Naive B cell (primary cell): ENCODE measurements at regions not wholly inside any gene's neighbourhood (a gene's known extent, or its start where the extent isn't known, plus 50 kb on each side); places are given as distances from the start of the nearest gene placed in this dataset.
A peak's percentile ranks its signal among the peaks of the same experiment; 100 is the strongest.

Source experiments
- ATAC-seq, 2 donors: fragments of 150-1000 bp; cut with Tn5 transposase; 2 replicates each; pipeline ENCODE4 v1.10.0; 2021; ENCODE audit warnings: low read depth in 2 of 2, mild to moderate bottlenecking in 2 of 2, moderate library complexity in 2 of 2
- DNase-seq: peaks from one replicate; pipeline ENCODE4 v3.0.0; 2022
- H3K27ac Mint-ChIP-seq, 6 donors: one replicate each; pipeline ENCODE4 v1.8.0; 2020 to 2022; ENCODE audit warnings: mild to moderate bottlenecking in 6 of 6, mixed read lengths in 6 of 6, moderate library complexity in 5 of 6, inconsistent platforms in 2 of 6
- H3K27me3 Mint-ChIP-seq, 3 donors: one replicate each; pipeline ENCODE4 v1.8.0; 2021 to 2022; ENCODE audit warnings: mixed read lengths in 3 of 3, mild to moderate bottlenecking in 1 of 3
- H3K36me3 Mint-ChIP-seq, 2 donors: one replicate each; pipeline ENCODE4 v1.8.0; 2020 to 2022; ENCODE audit warnings: mixed read lengths in 2 of 2, inconsistent platforms in 1 of 2, mild to moderate bottlenecking in 1 of 2
- H3K4me1 Mint-ChIP-seq, 3 donors: one replicate each; pipeline ENCODE4 v1.8.0; 2020 to 2022; ENCODE audit warnings: mixed read lengths in 3 of 3, inconsistent platforms in 1 of 3, mild to moderate bottlenecking in 1 of 3, moderate library complexity in 1 of 3
- H3K4me3 Mint-ChIP-seq, 8 donors: one replicate each; pipeline ENCODE4 v1.8.0; 2020 to 2022; ENCODE audit warnings: mild to moderate bottlenecking in 8 of 8, mixed read lengths in 8 of 8, moderate library complexity in 8 of 8, inconsistent platforms in 2 of 8
- H3K9me3 Mint-ChIP-seq, 7 donors: one replicate each; pipeline ENCODE4 v1.8.0; 2020 to 2022; ENCODE audit warnings: mixed read lengths in 7 of 7, mild to moderate bottlenecking in 5 of 7, inconsistent platforms in 2 of 7, moderate library complexity in 1 of 7

DNA sequence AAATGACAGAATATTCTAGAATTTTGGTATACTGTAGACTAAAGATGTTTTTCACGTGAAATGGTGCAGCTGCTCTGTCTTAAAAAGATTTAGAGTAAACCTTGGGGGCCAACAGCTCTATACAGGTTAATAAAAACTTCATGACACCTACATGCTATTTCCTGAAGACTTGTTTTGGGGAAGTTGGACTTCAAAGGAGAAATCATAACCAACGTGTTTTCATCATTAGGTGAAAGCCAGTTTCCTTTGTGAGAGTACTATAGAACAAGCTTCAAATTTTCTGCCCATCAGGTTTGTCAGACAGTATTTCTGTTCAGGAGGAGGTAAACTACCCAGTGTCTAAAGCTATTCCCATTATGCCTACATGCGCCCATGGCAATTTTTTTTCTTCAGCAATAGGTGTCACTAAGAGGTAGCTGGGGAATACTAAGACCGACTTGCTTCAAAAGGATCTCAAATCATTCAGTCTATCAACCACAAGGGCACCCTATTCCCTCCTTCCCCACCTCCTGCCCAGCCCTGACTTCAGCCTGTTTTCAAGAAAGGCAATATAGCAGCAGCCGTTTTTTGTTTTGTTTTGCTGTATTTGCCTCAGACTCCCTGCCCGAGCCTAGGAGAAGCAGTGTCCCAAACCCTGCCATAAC, 237.3 kb upstream of the SP8 start:
- H3K36me3 Mint-ChIP-seq: no peaks in the 10 kb centered on the region
- no peaks in the 10 kb centered on the region for H3K9me3 Mint-ChIP-seq
- no peak for ATAC-seq
- no peak overlapping the region for H3K27ac Mint-ChIP-seq
- H3K4me1 Mint-ChIP-seq: no peaks in the 10 kb centered on the region
- H3K27me3 Mint-ChIP-seq: no peaks in the 10 kb centered on the region
- DNase-seq: no peak
- no peak overlapping the region for H3K4me3 Mint-ChIP-seq

DNA sequence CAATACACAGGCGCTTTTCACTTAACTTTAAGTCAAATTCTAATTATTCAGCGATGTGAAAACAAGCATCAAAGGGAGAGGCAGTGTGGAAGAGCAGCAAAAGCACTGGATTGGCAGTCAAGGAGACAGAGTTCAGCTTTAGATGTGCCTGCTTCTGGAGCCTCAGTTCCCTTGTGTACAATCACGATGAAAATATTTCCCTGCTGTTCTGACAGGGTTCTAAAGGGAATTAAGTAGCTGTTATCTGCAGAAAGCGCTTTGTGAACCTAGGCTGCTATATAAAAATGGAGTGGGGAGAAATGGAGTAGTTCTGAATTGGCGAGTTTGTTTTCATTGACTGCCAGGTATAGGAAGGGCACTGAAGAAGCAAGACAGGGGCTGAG, 237.8 kb upstream of the SP8 start:
- Mint-ChIP-seq H3K36me3 (no peaks in the 10 kb centered on the region), H3K27ac (no peak overlapping the region), H3K4me1 (no peaks in the 10 kb centered on the region), H3K27me3 (no peaks in the 10 kb centered on the region), H3K9me3 (no peaks in the 10 kb centered on the region), H3K4me3 (peak overlapping the region in 1 of 8 donors; percentile 38)
- no peak for ATAC-seq
- DNase-seq: no peak

DNA sequence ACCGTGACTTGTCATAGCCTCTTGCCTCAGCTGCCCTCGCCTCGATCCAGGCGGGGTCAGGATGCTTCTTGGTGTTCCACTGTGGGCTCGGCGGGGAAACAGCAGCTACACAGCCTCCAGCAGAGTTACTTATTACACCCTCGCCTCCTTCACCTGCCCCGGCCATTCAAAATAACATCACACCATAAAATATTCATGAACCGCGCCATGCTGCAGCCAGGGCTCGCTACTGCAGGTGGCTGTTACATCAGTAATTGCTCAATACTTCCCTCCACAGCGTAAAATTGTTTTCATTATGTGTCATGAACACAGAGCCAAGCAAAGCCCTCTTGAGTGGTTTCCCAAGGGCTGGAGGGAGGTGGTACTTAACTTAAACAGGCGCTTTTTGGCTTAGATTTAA, 241.5 kb upstream of the SP8 start:
- no peak for ATAC-seq
- Mint-ChIP-seq H3K36me3 (no peaks in the 10 kb centered on the region), H3K4me1 (no peaks in the 10 kb centered on the region), H3K27ac (no peak overlapping the region), H3K4me3 (peak overlapping the region in 1 of 8 donors; percentile 20), H3K9me3 (no peaks in the 10 kb centered on the region), H3K27me3 (peaks cover 0 to 4% (median 0%) of the 10 kb centered on the region in 3 donors)
- DNase-seq: no peak

DNA sequence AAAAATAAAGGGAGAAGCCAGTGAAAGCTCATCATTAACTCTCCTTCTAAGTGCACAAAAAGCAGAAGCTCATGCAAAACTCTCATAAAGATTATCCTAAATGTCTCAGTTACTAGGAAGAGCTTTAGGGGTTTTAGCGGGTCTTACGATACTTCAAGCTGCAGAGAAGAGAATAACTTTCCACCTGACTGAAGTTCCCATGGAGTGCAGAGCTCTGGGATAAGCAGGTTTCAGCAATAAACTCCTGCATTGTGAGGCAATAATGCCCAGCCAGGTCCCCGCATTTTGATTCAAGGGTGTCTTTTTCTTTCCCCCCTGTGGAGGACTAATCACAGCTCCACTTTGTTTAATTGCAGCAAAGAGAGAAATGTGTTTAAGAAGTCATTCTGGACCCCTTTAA, 241.9 kb upstream of the SP8 start:
- no peak overlapping the region for H3K4me3 Mint-ChIP-seq
- H3K27ac Mint-ChIP-seq: no peak overlapping the region
- DNase-seq: no peak
- ATAC-seq: no peak
- H3K4me1 Mint-ChIP-seq: no peaks in the 10 kb centered on the region
- H3K9me3 Mint-ChIP-seq: no peaks in the 10 kb centered on the region
- no peaks in the 10 kb centered on the region for H3K36me3 Mint-ChIP-seq
- peaks cover 0 to 4% (median 0%) of the 10 kb centered on the region in 3 donors for H3K27me3 Mint-ChIP-seq

DNA sequence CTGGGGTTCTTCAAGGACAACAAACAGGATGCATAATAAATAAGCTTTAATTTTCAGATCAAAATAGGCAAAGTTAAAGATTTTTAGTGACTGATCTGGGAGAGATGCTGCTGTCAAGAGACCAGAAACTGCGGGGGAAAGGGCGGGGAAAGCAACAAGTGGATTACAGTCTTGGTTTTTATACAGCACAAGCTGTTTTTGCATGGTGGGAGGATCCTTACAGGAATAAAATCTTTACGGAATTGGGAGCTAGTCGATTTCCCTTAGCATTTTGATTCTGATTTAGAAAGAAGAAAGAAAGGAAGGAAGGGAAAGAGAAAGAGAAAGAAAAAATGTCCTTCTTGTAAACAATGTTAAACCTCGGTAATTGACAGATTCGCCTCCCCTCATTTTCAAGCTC, 242.3 kb upstream of the SP8 start:
- DNase-seq (no peak), ATAC-seq (no peak)
- H3K27me3 Mint-ChIP-seq: peaks cover 0 to 4% (median 0%) of the 10 kb centered on the region in 3 donors
- H3K9me3 Mint-ChIP-seq: no peaks in the 10 kb centered on the region
- no peaks in the 10 kb centered on the region for H3K36me3 Mint-ChIP-seq
- H3K4me3 Mint-ChIP-seq: no peak overlapping the region
- H3K27ac Mint-ChIP-seq: no peak overlapping the region
- H3K4me1 Mint-ChIP-seq: no peaks in the 10 kb centered on the region

DNA sequence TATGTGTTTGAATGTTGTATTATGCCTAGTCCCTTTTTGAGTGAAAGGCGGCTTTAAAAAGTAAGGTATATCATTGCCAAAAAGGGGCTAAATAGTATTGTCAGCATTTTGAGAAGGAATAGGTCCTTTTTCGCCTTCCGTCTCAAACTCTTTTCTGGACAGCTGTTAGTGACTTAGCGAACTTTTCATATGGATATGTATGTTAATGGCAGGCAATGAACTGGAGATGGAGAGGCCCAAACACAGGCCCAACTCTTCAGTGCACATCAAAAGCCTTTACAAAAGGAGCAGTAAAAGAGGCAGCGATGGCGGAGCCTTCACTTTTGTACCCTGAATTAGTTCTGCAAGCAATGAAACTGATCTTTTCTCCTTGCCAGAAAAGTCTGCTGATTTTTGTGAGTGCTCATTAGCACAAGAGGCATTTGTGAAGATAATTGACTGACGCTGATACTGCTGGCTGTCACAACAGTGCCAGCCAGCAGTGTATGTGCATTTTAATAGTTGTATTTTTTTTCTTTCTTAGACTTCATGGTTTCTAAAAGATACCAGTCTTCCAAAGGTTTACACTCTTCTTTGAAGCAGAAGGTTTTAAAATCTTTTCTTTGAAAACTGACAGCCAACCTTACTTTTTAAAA, 243.7 kb upstream of the SP8 start:
- Mint-ChIP-seq H3K36me3 (no peaks in the 10 kb centered on the region), H3K4me3 (no peak overlapping the region), H3K4me1 (no peaks in the 10 kb centered on the region), H3K27me3 (peaks cover 0 to 4% (median 0%) of the 10 kb centered on the region in 3 donors), H3K27ac (no peak overlapping the region), H3K9me3 (no peaks in the 10 kb centered on the region)
- no peak for DNase-seq
- ATAC-seq: no peak

DNA sequence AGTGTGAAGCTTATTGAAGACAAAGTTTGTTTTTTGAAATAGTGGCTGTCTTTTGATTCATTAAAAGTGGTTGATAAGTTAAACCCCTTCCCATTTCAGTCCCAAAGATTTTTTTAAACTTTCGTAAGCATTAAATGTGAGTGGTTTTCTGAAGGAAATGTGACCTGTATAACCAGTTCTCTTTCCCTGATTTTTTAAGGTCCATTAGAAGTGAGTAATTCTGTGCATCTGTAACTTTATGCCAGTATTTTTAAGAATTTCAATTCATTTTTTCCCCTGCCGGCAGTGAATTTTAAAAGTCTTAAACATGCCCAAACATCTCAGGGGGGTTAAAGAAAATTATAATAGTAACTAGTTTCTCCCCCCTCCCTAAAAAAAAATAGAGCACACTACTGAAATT, 254.6 kb upstream of the SP8 start:
- no peak overlapping the region for H3K4me3 Mint-ChIP-seq

DNA sequence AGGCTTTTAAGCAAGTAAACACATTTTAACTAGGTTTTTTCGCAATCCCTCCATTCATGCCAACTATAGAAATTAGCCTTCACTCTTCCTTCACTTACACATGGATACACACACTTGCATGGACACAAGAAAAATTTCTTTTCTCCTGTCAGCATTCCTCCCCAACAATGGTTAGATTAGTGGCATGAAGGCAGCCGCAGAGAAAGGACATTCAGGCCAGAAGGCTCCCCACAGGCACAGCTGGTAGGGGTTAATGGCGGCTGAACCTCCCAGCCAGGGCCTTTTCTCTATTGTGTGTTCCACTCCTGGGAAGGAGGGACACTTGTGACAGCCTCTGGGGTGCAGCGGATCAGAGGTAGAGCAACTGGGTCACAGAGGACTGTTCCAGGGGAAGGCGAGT, 255.0 kb upstream of the SP8 start:
- Mint-ChIP-seq H3K27me3 (peaks cover 0 to 6% (median 0%) of the 10 kb centered on the region in 3 donors), H3K4me3 (no peak overlapping the region), H3K9me3 (peaks cover 0 to 11% (median 4%) of the 10 kb centered on the region in 7 donors), H3K27ac (no peak overlapping the region), H3K36me3 (no peaks in the 10 kb centered on the region), H3K4me1 (no peaks in the 10 kb centered on the region)
- no peak for ATAC-seq
- no peak for DNase-seq

More for the DNA sequence above, 254.6 kb upstream of the SP8 start:
- H3K27me3 Mint-ChIP-seq: peaks cover 0 to 6% (median 0%) of the 10 kb centered on the region in 3 donors
- no peak overlapping the region for H3K27ac Mint-ChIP-seq
- no peaks in the 10 kb centered on the region for H3K36me3 Mint-ChIP-seq
- no peaks in the 10 kb centered on the region for H3K4me1 Mint-ChIP-seq
- DNase-seq: no peak
- peaks cover 0 to 11% (median 4%) of the 10 kb centered on the region in 7 donors for H3K9me3 Mint-ChIP-seq
- ATAC-seq: no peak

DNA sequence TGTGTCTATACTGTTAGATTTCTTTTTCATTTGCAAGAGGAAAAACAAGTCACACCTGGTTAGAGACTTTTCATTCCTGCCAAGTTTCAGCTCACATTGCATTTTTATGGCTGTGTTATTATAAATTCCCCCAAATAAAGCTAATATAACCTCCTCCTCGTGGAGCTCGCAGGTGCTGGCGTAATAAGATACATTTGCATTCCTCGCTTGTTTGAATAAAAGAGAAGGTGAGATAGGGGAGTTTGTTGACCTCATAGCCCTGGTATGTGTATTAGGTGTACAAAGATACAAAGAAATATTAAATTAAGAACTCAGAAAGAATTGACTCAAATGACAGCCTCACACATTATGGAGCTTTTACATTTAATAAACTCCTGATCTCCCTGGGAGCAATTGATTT, 257.7 kb upstream of the SP8 start:
- no peak overlapping the region for H3K4me3 Mint-ChIP-seq
- H3K9me3 Mint-ChIP-seq: peaks cover 0 to 5% (median 0%) of the 10 kb centered on the region in 7 donors
- no peak for ATAC-seq
- no peaks in the 10 kb centered on the region for H3K4me1 Mint-ChIP-seq
- no peaks in the 10 kb centered on the region for H3K27me3 Mint-ChIP-seq
- DNase-seq: no peak
- no peak overlapping the region for H3K27ac Mint-ChIP-seq
- no peaks in the 10 kb centered on the region for H3K36me3 Mint-ChIP-seq

DNA sequence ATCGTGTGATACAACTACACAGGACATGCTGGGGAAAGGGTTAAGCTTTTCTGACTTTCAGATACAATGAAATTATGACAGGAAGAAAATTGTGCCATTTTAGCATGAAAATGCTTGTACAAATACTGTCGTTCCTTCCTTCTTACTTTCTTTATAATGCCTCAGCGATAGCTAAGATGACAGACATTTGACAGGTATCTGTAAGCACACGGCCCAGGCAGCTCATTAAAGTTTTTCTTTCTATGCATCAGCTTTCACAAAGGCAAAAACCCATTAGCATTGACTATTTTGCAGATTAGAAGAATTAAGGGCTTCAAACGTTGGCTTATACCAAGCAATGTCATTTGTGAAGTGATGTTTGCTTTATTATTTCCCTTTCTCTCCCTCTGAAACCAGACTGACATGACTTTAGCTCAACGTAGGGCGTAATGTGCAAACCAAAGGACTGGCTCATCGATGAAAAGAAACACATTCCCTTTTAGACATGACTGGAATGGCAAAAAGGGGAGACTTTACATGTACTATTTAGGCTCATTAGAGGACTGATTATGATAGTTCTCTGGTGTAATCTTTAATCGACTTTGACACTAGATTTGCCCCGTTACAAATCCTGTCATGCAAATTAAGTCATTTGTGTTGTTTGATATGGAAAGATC, 258.4 kb upstream of the SP8 start:
- ATAC-seq (no peak), DNase-seq (no peak)
- no peaks in the 10 kb centered on the region for H3K36me3 Mint-ChIP-seq
- H3K27me3 Mint-ChIP-seq: no peaks in the 10 kb centered on the region
- no peak overlapping the region for H3K4me3 Mint-ChIP-seq
- H3K4me1 Mint-ChIP-seq: no peaks in the 10 kb centered on the region
- peaks cover 0 to 5% (median 0%) of the 10 kb centered on the region in 7 donors for H3K9me3 Mint-ChIP-seq
- no peak overlapping the region for H3K27ac Mint-ChIP-seq

DNA sequence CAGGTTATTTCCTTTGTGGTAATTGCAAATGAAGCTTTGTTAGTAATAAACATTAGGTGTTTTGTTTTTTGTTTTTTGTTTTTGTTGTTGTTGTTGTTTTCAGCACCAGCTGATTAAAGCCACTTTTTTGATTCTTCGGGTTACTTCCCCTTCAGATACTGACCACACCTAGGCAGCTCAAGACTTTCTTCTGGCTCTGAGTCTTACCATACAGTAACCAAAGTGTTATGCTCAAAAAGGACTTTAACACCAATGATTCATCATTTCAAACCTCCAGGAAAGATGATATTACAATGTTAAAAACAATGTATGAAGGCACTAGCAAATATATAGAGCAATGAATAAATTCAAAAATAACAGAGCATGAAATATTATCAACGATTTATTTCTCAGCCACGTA, 265.2 kb upstream of the SP8 start:
- no peak overlapping the region for H3K27ac Mint-ChIP-seq
- no peaks in the 10 kb centered on the region for H3K4me1 Mint-ChIP-seq
- DNase-seq: no peak
- ATAC-seq: no peak
- peaks cover 0 to 4% (median 0%) of the 10 kb centered on the region in 7 donors for H3K9me3 Mint-ChIP-seq
- no peak overlapping the region for H3K4me3 Mint-ChIP-seq
- peaks cover 0 to under 1% (median 0%) of the 10 kb centered on the region in 3 donors for H3K27me3 Mint-ChIP-seq
- no peaks in the 10 kb centered on the region for H3K36me3 Mint-ChIP-seq

DNA sequence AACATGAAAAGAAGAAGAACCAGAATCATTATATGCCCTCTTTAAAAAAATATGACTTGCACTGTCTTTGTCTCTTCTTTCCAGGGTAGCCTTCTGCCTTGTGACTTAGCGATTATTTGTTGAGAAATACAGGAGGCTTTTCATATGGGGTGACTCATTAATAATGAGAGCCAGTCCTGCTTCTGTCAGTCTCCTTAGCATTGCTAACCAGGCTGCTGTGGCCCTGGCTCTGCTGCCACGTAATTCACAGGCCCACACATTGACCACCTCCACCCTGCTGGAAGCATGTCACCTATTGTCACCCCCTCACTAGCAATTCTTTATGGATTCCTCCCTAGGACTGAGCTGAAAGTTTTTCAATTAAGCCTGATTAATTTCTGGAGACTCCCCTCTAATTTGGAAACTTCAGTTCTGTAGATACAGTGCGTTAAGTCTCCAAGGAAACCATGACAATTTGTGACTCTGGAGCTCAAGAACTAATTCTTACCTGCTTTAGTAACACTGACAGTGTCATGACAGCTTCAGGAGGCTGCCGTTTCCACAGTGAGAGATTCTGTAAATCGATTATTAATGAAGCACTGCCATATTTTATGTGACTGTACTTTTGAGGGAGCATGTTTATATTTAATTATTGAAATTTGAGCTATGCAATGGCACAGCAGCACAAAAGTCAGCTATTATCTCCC, 267.9 kb upstream of the SP8 start:
- H3K36me3 Mint-ChIP-seq: no peaks in the 10 kb centered on the region
- H3K27ac Mint-ChIP-seq: no peak overlapping the region
- no peaks in the 10 kb centered on the region for H3K4me1 Mint-ChIP-seq
- ATAC-seq: no peak
- peaks cover under 1 to 6% (median under 1%) of the 10 kb centered on the region in 3 donors for H3K27me3 Mint-ChIP-seq
- DNase-seq: no peak
- H3K9me3 Mint-ChIP-seq: peaks cover 0 to 10% (median 3%) of the 10 kb centered on the region in 7 donors
- H3K4me3 Mint-ChIP-seq: no peak overlapping the region

DNA sequence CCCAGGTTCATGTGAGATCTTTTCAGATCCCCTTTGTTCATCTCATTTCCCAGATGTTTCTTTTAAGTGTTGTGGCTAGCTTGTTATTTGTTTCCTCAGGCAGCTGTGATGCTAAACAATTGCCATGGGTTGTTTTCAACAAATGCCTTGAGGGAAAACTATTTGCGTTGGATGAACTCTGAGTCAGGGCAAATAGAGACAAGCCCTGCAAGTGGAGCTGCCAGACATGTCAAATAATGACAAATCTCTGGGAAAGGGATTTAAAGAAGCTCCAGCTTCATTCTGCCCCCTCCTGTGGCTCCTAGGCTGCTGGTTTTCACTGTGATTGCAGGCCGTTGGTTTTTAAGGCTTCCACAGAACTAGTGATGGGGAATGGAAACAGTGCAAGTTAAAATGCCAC, 272.4 kb upstream of the SP8 start:
- H3K27ac Mint-ChIP-seq: no peak overlapping the region
- no peaks in the 10 kb centered on the region for H3K4me1 Mint-ChIP-seq
- ATAC-seq: no peak
- DNase-seq: no peak
- H3K27me3 Mint-ChIP-seq: peaks cover 5 to 7% (median 6%) of the 10 kb centered on the region in 3 donors
- H3K36me3 Mint-ChIP-seq: no peaks in the 10 kb centered on the region
- H3K4me3 Mint-ChIP-seq: no peak overlapping the region
- peaks cover 1 to 19% (median 5%) of the 10 kb centered on the region in 7 donors for H3K9me3 Mint-ChIP-seq

DNA sequence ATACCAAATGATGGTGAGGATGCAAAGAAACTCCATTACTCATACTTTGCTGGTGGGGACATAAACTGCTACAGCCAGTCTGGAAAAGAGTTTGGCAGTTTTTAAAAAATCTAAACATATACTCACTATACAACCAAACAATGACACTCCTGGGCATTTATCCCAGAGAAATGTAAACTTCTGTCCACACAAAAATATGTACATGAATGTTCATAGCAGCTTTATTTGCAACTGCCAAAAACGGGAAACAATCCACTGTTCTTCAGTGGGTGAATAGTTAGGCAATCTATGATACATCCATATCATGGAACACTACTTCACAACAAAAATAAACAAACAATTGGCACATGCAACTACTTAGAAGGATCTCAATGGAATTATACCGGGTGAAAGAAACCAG, 276.4 kb upstream of the SP8 start:
- no peaks in the 10 kb centered on the region for H3K4me1 Mint-ChIP-seq
- H3K27me3 Mint-ChIP-seq: peaks cover 3 to 7% (median 5%) of the 10 kb centered on the region in 3 donors
- no peaks in the 10 kb centered on the region for H3K36me3 Mint-ChIP-seq
- no peak for ATAC-seq
- H3K27ac Mint-ChIP-seq: no peak overlapping the region
- peaks cover 0 to 19% (median 5%) of the 10 kb centered on the region in 7 donors for H3K9me3 Mint-ChIP-seq
- no peak for DNase-seq
- H3K4me3 Mint-ChIP-seq: no peak overlapping the region
